ENCODE measurements at regions not wholly inside any gene's neighbourhood (a gene's known extent, or its start where the extent isn't known, plus 50 kb on each side); places are given as distances from the start of the nearest gene placed in this dataset.
"Not testable (repeated sequence)": the region's sequence is repeated elsewhere in the genome, so short reads cannot be mapped to it uniquely, and the experiment has no call there.

- ATAC-seq = no peak
- DNase-seq (ENCODE audit: missing footprints) = no peak
- intact Hi-C loops (cut with DNase I) = no loop called here
Measured at GRCh38 chr4:124872659-124873058, 160.1 kb upstream of the ANKRD50 start.

- ATAC-seq (no peak), DNase-seq (ENCODE audit: missing footprints) (no peak)
- intact Hi-C loops (cut with DNase I) = no loop called here
Measured at GRCh38 chr4:124869961-124870495, 157.5 kb upstream of the ANKRD50 start.

GRCh38 chr4:124868495-124868894, 156.0 kb upstream of the ANKRD50 start:
- DNase-seq (ENCODE audit: missing footprints) = no peak
- intact Hi-C loops (cut with DNase I) = no loop called here

GRCh38 chr4:124867536-124867935, 155.0 kb upstream of the ANKRD50 start:
- intact Hi-C loops (cut with DNase I) = no loop called here
- DNase-seq (ENCODE audit: missing footprints) = no peak
- no peak for ATAC-seq

More at GRCh38 chr4:124868495-124868894, 156.0 kb upstream of the ANKRD50 start:
- no peak for ATAC-seq

GRCh38 chr4:124866301-124866700, 153.8 kb upstream of the ANKRD50 start:
- no peak for DNase-seq (ENCODE audit: missing footprints)
- ATAC-seq = no peak
- intact Hi-C loops (cut with DNase I) = no loop called here

- intact Hi-C loops (cut with DNase I) = no loop called here
- ATAC-seq = no peak
Measured at GRCh38 chr4:124863040-124863545, 150.6 kb upstream of the ANKRD50 start.

GRCh38 chr4:124862261-124862660, 149.7 kb upstream of the ANKRD50 start:
- intact Hi-C loops (cut with DNase I) = no loop called here
- DNase-seq (ENCODE audit: missing footprints) (no peak), ATAC-seq (no peak)

More at GRCh38 chr4:124863040-124863545, 150.6 kb upstream of the ANKRD50 start:
- DNase-seq (ENCODE audit: missing footprints) = no peak

- ATAC-seq = no peak
- intact Hi-C loops (cut with DNase I) = no loop called here
- no peak for DNase-seq (ENCODE audit: missing footprints)
Measured at GRCh38 chr4:124861761-124862160, 149.2 kb upstream of the ANKRD50 start.

GRCh38 chr4:124854968-124855367, 142.4 kb upstream of the ANKRD50 start:
- ATAC-seq (no peak), DNase-seq (ENCODE audit: missing footprints) (no peak)
- intact Hi-C loops (cut with DNase I) = no loop called here

GRCh38 chr4:124851741-124852140, 139.2 kb upstream of the ANKRD50 start:
- ATAC-seq (no peak), DNase-seq (ENCODE audit: missing footprints) (no peak)
- intact Hi-C loops (cut with DNase I) = no loop called here

- intact Hi-C loops (cut with DNase I) = no loop called here
- DNase-seq (ENCODE audit: missing footprints) (no peak), ATAC-seq (no peak)
Measured at GRCh38 chr4:124846306-124846705, 133.8 kb upstream of the ANKRD50 start.

- ATAC-seq = no peak
- intact Hi-C loops (cut with DNase I) = no loop called here
- DNase-seq (ENCODE audit: missing footprints) = no peak
Measured at GRCh38 chr4:124839786-124840390, 127.4 kb upstream of the ANKRD50 start.

GRCh38 chr4:124833831-124834505, 121.4 kb upstream of the ANKRD50 start:
- no peak for ATAC-seq
- intact Hi-C loops (cut with DNase I) = no loop called here
- no peak for DNase-seq (ENCODE audit: missing footprints)

- ATAC-seq (no peak), DNase-seq (ENCODE audit: missing footprints) (no peak)
- intact Hi-C loops (cut with DNase I) = no loop called here
Measured at GRCh38 chr4:124828382-124828781, 115.8 kb upstream of the ANKRD50 start.

- DNase-seq (ENCODE audit: missing footprints) = no peak
- intact Hi-C loops (cut with DNase I) = no loop called here
- no peak for ATAC-seq
Measured at GRCh38 chr4:124817531-124817930, 105.0 kb upstream of the ANKRD50 start.

GRCh38 chr4:124812203-124812602, 99.7 kb upstream of the ANKRD50 start:
- ATAC-seq; intact Hi-C loops (cut with DNase I); DNase-seq (ENCODE audit: missing footprints): not testable (repeated sequence)

- ATAC-seq (no peak), DNase-seq (ENCODE audit: missing footprints) (no peak)
- intact Hi-C loops (cut with DNase I) = no loop called here
Measured at GRCh38 chr4:124810827-124811226, 98.3 kb upstream of the ANKRD50 start.

- DNase-seq (ENCODE audit: missing footprints) (no peak), ATAC-seq (no peak)
- intact Hi-C loops (cut with DNase I) = no loop called here
Measured at GRCh38 chr4:124807421-124807820, 94.9 kb upstream of the ANKRD50 start.

GRCh38 chr4:124806403-124806802, 93.9 kb upstream of the ANKRD50 start:
- DNase-seq (ENCODE audit: missing footprints) (no peak), ATAC-seq (no peak)
- intact Hi-C loops (cut with DNase I) = no loop called here

- DNase-seq (ENCODE audit: missing footprints) = no peak
- ATAC-seq = no peak
- intact Hi-C loops (cut with DNase I) = no loop called here
Measured at GRCh38 chr4:124804584-124804983, 92.1 kb upstream of the ANKRD50 start.
